ENCODE measurements at regions not wholly inside any gene's neighbourhood (a gene's known extent, or its start where the extent isn't known, plus 50 kb on each side); places are given as distances from the start of the nearest gene placed in this dataset.

- TF ChIP-seq EZH2 (IDR thresholded peaks at IDR 0.05) (no peak), EZH2phosphoT487 (IDR thresholded peaks at IDR 0.05) (no peak), CTCF (IDR thresholded peaks at IDR 0.05) (no peak)
- peak overlapping the region; percentile 14 for H3K4me2 ChIP-seq
Measured at GRCh38 chr6:88380083-88380482, 213.9 kb upstream of the CNR1 start.

GRCh38 chr6:88378639-88379038 is 212.5 kb upstream of the CNR1 start:
- peaks cover 36% of the 10 kb centered on the region for H3K4me1 ChIP-seq
- DNase-seq (ENCODE audit: low spot score): no peak
- TF ChIP-seq CTCF (IDR thresholded peaks at IDR 0.05) (no peak), EZH2phosphoT487 (IDR thresholded peaks at IDR 0.05) (no peak), EZH2 (IDR thresholded peaks at IDR 0.05) (no peak)
- no peak overlapping the region for H3K27ac ChIP-seq
- no peak overlapping the region for H3K4me3 ChIP-seq
- no peak overlapping the region for H2AFZ ChIP-seq (replicated peaks)
- no peaks in the 10 kb centered on the region for H3K9me3 ChIP-seq (ENCODE audit: low read depth)
- no peaks in the 10 kb centered on the region for H4K20me1 ChIP-seq (ENCODE audit: low read depth)
- H3K27me3 ChIP-seq: no peaks in the 10 kb centered on the region
- Mint-ChIP-seq H3K4me1 (peaks cover 58% of the 10 kb centered on the region), H3K4me3 (no peak overlapping the region), H3K9me3 (no peaks in the 10 kb centered on the region), H3K27me3 (ENCODE audit: insufficient read depth, low read depth) (peaks cover 7% of the 10 kb centered on the region), H3K27ac (no peak overlapping the region), H3K36me3 (no peaks in the 10 kb centered on the region)
- H3K36me3 ChIP-seq: no peaks in the 10 kb centered on the region
- no peak overlapping the region for H3K9ac ChIP-seq
- H3F3A ChIP-seq (ENCODE audit: low read depth): no peaks in the 10 kb centered on the region
- no peaks in the 10 kb centered on the region for H3K79me2 ChIP-seq (ENCODE audit: low read depth)
- H3K4me2 ChIP-seq: peak overlapping the region; percentile 28

More at GRCh38 chr6:88380083-88380482, 213.9 kb upstream of the CNR1 start:
- H3K27ac ChIP-seq: no peak overlapping the region
- no peaks in the 10 kb centered on the region for H4K20me1 ChIP-seq (ENCODE audit: low read depth)
- Mint-ChIP-seq H3K36me3 (no peaks in the 10 kb centered on the region), H3K9me3 (no peaks in the 10 kb centered on the region), H3K4me1 (peaks cover 50% of the 10 kb centered on the region), H3K4me3 (no peak overlapping the region), H3K27me3 (ENCODE audit: insufficient read depth, low read depth) (peaks cover 7% of the 10 kb centered on the region), H3K27ac (peak overlapping the region; percentile 67)
- no peak overlapping the region for H3K9ac ChIP-seq
- peaks cover 36% of the 10 kb centered on the region for H3K4me1 ChIP-seq
- no peaks in the 10 kb centered on the region for H3K9me3 ChIP-seq (ENCODE audit: low read depth)
- H3K79me2 ChIP-seq (ENCODE audit: low read depth): no peaks in the 10 kb centered on the region
- H2AFZ ChIP-seq (replicated peaks): no peak overlapping the region
- no peaks in the 10 kb centered on the region for H3K27me3 ChIP-seq
- no peaks in the 10 kb centered on the region for H3K36me3 ChIP-seq
- H3F3A ChIP-seq (ENCODE audit: low read depth): no peaks in the 10 kb centered on the region
- no peak overlapping the region for H3K4me3 ChIP-seq
- no peak for DNase-seq (ENCODE audit: low spot score)

- Histone ChIP-seq H3K9ac (no peak overlapping the region), H2AFZ (replicated peaks) (no peak overlapping the region), H3K4me3 (no peak overlapping the region), H3K79me2 (ENCODE audit: low read depth) (no peaks in the 10 kb centered on the region), H3F3A (ENCODE audit: low read depth) (no peaks in the 10 kb centered on the region), H3K27ac (no peak overlapping the region), H4K20me1 (ENCODE audit: low read depth) (no peaks in the 10 kb centered on the region), H3K4me2 (peak overlapping the region; percentile 28), H3K36me3 (no peaks in the 10 kb centered on the region), H3K9me3 (ENCODE audit: low read depth) (no peaks in the 10 kb centered on the region), H3K4me1 (peaks cover 36% of the 10 kb centered on the region), H3K27me3 (no peaks in the 10 kb centered on the region)
- Mint-ChIP-seq H3K27ac (no peak overlapping the region), H3K4me3 (no peak overlapping the region), H3K27me3 (ENCODE audit: insufficient read depth, low read depth) (peaks cover 6% of the 10 kb centered on the region), H3K36me3 (no peaks in the 10 kb centered on the region), H3K9me3 (no peaks in the 10 kb centered on the region), H3K4me1 (peaks cover 58% of the 10 kb centered on the region)
- peak; percentile 63 for DNase-seq (ENCODE audit: low spot score)
- no peak for TF ChIP-seq EZH2 (IDR thresholded peaks at IDR 0.05)
- no peak for TF ChIP-seq CTCF (IDR thresholded peaks at IDR 0.05)
- no peak for TF ChIP-seq EZH2phosphoT487 (IDR thresholded peaks at IDR 0.05)
Measured at GRCh38 chr6:88377976-88378568, 211.9 kb upstream of the CNR1 start.

Data from neural progenitor cell (in vitro differentiated cells).